HAP-1 (cell line): ENCODE measurements at regions not wholly inside any gene's neighbourhood (a gene's known extent, or its start where the extent isn't known, plus 50 kb on each side); places are given as distances from the start of the nearest gene placed in this dataset.
"Not testable (repeated sequence)": the region's sequence is repeated elsewhere in the genome, so short reads cannot be mapped to it uniquely, and the experiment has no call there.

Experiments used
- DNase-seq, 2 experiments: peaks; one replicate each; pipeline ENCODE4 v3.0.0-alpha.2; 2016 to 2020; ENCODE audit warnings: low spot score in 2 of 2
- H3K27me3 ChIP-seq: fragments of 250-450 bp; sonication (Bioruptor Pico); 2 replicates; pipeline ENCODE4 v1.5.1; 2020; ENCODE audit warnings: low read depth, mild to moderate bottlenecking, moderate library complexity
- H3K36me3 ChIP-seq: fragments of 250-450 bp; sonication (Bioruptor Pico); replicated peaks from 2 replicates; pipeline ENCODE4 v1.5.1; 2020; ENCODE audit warnings: mild to moderate bottlenecking
- H3K4me1 ChIP-seq: fragments of 250-450 bp; sonication (Bioruptor Pico); 2 replicates; pipeline ENCODE4 v1.5.1; 2020; ENCODE audit warnings: mild to moderate bottlenecking
- H3K4me3 ChIP-seq: fragments of 250-450 bp; sonication (Bioruptor Pico); 2 replicates; pipeline ENCODE4 v1.5.1; 2020; ENCODE audit warnings: mild to moderate bottlenecking, moderate library complexity
- H3K9me3 ChIP-seq: fragments of 250-450 bp; sonication (Bioruptor Pico); 2 replicates; pipeline ENCODE4 v1.5.1; 2020; ENCODE audit warnings: mild to moderate bottlenecking, moderate library complexity
- in situ Hi-C: fragments of 300-500 bp; cut with MboI; formaldehyde crosslinking; loops from 3 replicates; pipeline ENCODE4 v1.14.3; 2020; ENCODE audit warnings: low sequenced_read_pairs, inconsistent platforms, mixed read lengths

DNA sequence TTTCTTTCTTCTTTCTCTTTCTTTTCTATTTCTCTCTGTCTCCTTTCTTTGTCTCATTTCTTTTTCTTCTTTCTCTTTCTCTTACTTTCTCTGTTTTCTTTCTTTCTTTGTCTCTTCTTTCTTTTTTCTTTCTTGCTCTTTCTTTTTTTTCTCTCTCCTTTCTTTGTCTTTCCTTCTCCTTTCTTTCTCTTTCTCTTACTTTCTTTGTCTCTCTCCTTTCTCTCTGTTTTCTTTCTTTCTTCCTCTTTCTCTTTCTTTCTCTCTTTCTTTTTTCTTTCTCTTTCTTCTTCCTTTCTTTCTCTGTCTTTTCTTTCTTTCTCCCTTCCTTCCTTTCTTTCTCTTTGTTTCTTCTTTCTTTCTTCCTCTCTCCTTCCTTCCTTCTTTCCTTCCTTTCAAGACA lies 184.8 kb downstream of the CRLF2 start:
- H3K27me3 ChIP-seq, result no peaks in the 10 kb centered on the region
- H3K4me3 ChIP-seq, result no peak overlapping the region
- no peaks in the 10 kb centered on the region for H3K4me1 ChIP-seq
- in situ Hi-C loops, result no loop called here
- no peaks in the 10 kb centered on the region for H3K9me3 ChIP-seq
- DNase-seq, result no peak
- no peaks in the 10 kb centered on the region for H3K36me3 ChIP-seq

DNA sequence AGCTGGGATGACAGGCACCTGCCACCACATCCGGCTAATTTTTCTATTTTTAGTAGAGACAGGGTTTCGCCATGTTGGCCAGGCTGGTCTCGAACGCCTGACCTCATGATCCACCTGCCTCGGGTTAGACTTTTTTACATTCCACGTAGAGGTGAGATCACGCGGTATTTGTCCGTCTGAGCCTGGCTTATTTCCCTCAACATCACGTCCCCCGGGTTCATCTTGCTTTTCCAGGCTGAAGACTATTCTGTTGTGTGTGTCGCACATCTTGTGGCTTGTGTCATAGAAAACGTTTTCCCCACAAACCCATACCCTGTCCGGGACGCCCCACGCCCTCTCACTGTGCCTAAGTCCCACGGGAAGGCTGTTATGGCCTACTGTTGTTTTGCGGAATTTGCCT lies 185.3 kb downstream of the CRLF2 start:
- no peaks in the 10 kb centered on the region for H3K36me3 ChIP-seq
- H3K27me3 ChIP-seq, result no peaks in the 10 kb centered on the region
- in situ Hi-C loops, result no loop called here
- H3K4me3 ChIP-seq, result no peak overlapping the region
- no peak for DNase-seq
- H3K4me1 ChIP-seq, result no peaks in the 10 kb centered on the region
- H3K9me3 ChIP-seq, result no peaks in the 10 kb centered on the region; the same call in 1 of the 2 replicates

DNA sequence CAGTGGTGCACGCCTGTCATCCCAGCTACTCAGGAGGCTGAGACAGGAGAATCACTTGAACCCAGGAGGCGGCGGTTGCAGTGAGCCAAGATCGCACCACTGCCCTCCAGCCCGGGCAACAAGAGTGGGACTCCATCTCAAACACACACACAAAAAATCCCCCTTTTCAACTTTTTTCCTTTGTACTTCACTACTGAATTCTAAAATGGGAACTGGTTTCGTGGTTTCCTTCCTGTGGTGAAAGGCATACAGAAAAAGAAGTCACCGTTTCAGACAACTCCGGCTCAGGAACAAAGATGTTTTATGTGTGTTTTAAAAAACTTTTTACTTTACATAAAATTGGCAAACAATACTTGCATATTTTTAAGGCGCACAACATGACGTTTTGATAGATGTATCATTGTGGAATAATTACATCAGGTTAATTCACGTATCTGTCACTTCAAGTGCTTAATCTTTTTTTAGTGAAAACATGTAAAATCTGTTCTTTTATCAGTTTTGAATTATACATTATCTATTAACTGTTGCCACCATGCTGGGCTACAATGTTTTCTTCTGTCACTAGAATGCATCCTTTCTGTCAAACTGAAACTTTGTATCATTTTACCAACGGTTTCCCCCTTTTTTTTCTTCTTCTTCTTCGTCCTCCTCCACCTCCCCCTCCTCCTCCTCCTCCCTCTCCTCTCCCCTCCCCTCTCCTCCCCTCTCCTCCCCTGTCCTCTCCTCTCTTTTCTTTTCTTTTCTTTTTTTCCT lies 186.0 kb downstream of the CRLF2 start:
- DNase-seq, result no peak
- Histone ChIP-seq H3K9me3 (no peaks in the 10 kb centered on the region; the same call in 1 of the 2 replicates), H3K36me3 (no peaks in the 10 kb centered on the region), H3K4me1 (no peaks in the 10 kb centered on the region), H3K27me3 (no peaks in the 10 kb centered on the region), H3K4me3 (no peak overlapping the region)
- in situ Hi-C loops, result no loop called here

DNA sequence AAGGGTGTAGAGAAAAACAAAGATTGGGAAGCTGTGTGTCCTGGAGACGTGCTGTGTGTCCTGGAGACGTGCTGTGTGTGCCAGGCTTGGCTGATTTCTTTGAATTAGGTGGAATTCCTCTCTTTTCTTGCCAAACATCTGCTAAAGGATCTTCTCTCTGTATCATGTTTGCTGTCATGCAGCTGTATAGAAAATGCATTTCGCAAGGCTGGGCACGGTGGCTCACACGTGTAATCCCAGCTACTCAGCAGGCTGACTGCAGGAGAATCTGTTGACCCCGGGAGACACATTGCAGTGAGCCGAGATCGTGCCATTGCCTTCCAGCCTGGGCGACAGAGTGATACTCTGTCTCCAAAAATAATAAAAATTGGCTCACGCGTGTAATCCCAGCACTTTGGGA lies 187.0 kb downstream of the CRLF2 start:
- no peaks in the 10 kb centered on the region for H3K27me3 ChIP-seq
- H3K36me3 ChIP-seq, result no peaks in the 10 kb centered on the region
- no peaks in the 10 kb centered on the region for H3K4me1 ChIP-seq
- no peak overlapping the region for H3K4me3 ChIP-seq
- no peak for DNase-seq
- in situ Hi-C loops, result no loop called here
- H3K9me3 ChIP-seq, result no peaks in the 10 kb centered on the region; the same call in 1 of the 2 replicates

DNA sequence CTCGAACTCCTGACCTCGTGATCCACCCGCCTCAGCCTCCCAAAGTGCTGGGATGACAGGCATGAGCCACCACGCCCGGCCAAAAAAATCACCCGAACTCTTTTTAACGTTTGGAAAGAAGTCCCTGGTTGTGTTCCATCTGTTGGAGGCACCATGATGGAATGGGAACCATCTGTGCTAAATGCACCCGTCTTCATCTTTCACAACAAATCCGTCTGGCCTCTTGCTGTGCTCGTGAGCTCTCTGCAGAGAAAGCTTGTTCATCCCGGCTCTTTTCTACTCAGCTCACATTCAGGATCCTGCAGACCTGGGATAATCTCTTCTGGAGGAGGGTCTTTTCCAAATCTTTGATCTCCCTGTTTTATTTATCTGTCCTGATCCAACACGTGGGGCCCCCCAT lies 188.8 kb downstream of the CRLF2 start:
- Histone ChIP-seq H3K27me3 (no peaks in the 10 kb centered on the region), H3K4me3 (no peak overlapping the region), H3K4me1 (no peaks in the 10 kb centered on the region), H3K36me3 (no peaks in the 10 kb centered on the region), H3K9me3 (no peaks in the 10 kb centered on the region; the same call in 1 of the 2 replicates)
- in situ Hi-C loops, result no loop called here
- DNase-seq, result no peak

DNA sequence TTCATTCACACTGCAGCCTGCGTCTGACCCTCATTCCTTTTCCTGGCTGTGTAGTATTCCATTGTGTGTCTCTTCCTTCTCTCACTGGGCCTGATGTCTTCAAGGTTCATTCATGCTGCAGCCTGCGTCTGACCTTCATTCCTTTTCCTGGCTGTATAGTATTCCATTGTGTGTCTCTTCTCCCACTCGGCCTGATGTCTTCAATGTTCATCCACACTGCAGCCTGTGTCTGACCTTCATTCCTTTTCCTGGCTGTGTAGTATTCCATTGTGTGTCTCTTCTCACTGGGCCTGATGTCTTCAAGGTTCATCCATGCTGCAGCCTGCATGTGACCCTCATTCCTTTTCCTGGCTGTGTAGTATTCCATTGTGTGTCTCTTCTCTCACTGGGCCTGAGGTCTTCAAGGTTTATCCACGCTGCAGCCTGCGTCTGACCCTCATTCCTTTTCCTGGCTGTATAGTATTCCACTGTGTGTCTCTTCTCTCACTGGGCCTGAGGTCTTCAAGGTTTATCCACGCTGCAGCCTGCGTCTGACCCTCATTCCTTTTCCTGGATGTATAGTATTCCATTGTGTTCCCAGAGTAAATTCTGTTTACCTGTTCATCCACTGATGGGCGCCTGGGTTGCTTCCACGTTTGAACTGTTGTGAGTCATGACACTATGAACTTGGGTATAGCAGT lies 191.0 kb downstream of the CRLF2 start:
- H3K36me3 ChIP-seq, H3K4me3 ChIP-seq, DNase-seq, H3K4me1 ChIP-seq, H3K9me3 ChIP-seq, in situ Hi-C loops, H3K27me3 ChIP-seq: not testable (repeated sequence)

DNA sequence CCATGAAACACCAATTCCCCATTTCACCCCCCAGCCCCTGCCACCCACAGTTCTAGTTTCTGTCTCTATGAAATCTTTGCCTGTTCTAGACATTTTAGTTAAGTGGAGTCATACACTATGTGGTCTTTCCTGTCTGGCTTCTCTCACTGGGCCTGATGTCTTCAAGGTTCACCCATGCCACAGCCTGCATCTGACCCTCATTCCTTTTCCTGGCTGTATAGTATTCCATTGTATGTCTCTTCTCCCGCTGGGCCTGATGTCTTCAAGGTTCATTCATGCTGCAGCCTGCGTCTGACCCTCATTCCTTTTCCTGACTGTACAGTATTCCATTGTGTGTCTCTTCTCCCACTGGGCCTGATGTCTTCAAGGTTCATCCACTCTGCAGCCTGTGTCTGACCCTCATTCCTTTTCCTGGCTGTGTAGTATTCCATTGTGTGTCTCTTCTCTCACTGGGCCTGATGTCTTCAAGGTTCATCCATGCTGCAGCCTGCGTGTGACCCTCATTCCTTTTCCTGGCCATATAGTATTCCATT lies 191.7 kb downstream of the CRLF2 start:
- in situ Hi-C loops, result no loop called here
- no peaks in the 10 kb centered on the region for H3K4me1 ChIP-seq
- H3K9me3 ChIP-seq, result no peaks in the 10 kb centered on the region; the same call in 1 of the 2 replicates
- H3K4me3 ChIP-seq, result no peak overlapping the region
- H3K36me3 ChIP-seq, result no peaks in the 10 kb centered on the region
- no peaks in the 10 kb centered on the region for H3K27me3 ChIP-seq
- DNase-seq, result no peak

DNA sequence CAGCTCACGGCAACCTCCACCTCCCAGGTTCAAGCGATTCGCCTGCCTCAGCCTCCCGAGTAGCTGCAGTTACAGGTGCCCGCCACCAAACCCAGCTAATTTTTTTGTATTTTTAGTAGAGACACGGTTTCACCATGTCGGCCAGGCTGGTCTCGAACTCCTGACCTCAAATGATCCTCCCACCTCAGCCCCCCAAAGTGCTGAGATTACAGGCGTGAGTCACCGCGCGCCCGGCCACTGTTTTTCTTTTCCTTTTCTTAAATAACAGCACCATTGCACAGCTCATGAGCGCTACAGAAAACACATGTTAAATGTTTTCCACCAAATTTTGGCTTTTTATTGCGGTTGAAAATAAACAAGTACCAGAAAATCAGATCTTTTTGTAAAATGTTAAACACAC lies 195.5 kb downstream of the CRLF2 start:
- H3K9me3 ChIP-seq, H3K27me3 ChIP-seq, H3K4me1 ChIP-seq, H3K36me3 ChIP-seq, H3K4me3 ChIP-seq, in situ Hi-C loops, DNase-seq: not testable (repeated sequence)

DNA sequence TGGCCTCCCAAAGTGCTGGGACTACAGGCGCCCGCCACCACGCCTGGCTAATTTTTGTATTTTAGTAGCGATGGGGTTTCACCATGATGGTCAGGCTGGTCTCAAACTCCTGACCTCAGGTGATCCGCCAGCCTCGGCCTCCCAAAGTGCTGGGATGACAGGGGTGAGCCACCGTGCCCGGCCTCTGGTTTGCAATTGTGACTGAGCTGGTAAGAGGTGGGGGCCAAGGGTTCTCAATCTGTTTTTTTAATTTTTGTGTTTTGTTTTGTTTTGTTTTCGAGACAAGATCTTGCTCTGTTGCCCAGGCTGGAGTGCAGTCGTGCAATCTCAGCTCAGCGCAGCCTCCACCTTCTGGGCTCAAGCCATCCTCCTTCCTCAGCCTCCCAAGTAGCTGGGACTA lies 196.2 kb downstream of the CRLF2 start:
- H3K36me3 ChIP-seq, in situ Hi-C loops, H3K27me3 ChIP-seq, DNase-seq, H3K4me1 ChIP-seq, H3K9me3 ChIP-seq, H3K4me3 ChIP-seq: not testable (repeated sequence)

DNA sequence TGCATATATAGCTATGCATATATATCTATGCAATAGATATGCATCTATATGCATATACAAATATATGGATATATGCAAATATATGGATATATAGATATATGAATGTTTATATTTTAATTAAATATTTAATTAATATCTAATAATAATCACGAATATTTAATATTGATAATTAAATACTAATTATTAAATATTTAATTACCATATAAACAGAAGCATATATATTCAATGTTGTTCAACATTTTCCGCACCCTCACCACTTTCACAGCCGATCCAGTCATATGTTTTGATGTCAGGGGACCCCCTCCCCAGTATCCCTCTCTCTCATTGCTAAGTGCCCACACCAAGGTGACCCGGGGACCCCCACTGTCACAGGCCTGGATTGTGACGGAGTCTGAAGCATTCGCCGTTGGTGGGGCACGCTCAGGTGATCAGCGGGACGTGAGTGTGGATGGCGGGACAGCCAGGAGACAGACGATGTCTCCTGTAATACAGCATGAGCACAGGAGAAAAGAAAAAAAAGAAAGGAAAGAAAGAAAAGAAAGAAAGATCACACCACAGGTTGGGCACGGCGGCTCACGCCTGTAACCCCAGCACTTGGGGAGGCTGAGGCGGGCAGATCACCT lies 199.7 kb downstream of the CRLF2 start:
- in situ Hi-C loops, result no loop called here
- DNase-seq, result peak in 1 of 2 experiments; percentile 9

DNA sequence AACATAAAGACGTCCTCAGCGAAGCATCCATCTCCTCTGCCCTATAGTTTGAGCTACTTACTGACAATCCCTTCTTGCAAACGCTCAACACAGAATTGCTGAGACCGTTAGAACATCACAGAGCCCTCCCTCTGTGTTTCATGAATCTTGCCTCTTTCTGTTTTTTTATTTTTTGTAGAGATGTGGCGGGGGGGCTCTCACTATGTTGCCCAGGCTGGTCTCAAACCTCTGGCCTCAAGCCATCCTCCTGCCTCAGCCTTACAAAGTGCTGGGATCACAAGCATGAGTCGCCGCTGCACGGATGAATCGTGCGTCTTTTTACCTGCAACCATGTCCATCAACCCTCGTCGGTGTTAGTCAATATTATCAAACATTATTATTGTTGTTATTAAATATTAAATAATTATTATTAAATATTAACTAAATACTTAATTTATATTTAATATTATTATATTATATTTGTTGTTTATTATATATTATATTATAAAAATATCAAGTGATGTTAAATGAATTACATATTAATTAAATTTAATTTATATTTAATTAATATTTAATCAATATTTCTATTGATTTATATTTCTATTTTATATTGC lies 200.7 kb downstream of the CRLF2 start:
- Histone ChIP-seq H3K4me1 (no peaks in the 10 kb centered on the region), H3K36me3 (no peaks in the 10 kb centered on the region), H3K9me3 (no peaks in the 10 kb centered on the region), H3K27me3 (no peaks in the 10 kb centered on the region), H3K4me3 (no peak overlapping the region)
- in situ Hi-C loops, result no loop called here
- DNase-seq, result no peak

More for the DNA sequence above, 199.7 kb downstream of the CRLF2 start:
- H3K4me3 ChIP-seq, result no peak overlapping the region
- H3K4me1 ChIP-seq, result no peaks in the 10 kb centered on the region
- H3K27me3 ChIP-seq, result no peaks in the 10 kb centered on the region
- no peaks in the 10 kb centered on the region for H3K9me3 ChIP-seq
- H3K36me3 ChIP-seq, result no peaks in the 10 kb centered on the region

DNA sequence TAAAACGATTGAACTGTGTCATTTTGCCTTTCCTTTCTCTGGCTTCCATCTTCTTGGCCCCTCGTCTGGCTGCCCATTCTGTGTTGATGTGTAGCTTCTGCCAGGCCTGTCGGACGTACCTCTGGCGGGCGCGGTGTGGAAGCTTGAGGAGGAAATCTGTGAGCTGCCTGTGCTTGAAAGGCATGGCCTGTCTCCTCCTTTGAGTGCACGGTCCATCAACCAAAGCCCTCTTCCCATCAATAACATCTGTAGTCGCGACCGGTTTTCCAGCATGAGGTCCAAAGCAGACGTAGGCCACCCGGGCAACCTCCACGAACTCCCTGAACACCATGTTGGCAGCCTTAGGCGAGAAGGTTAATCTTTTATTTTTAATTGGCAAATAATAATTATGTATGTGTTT lies 202.7 kb downstream of the CRLF2 start:
- no peaks in the 10 kb centered on the region for H3K27me3 ChIP-seq
- in situ Hi-C loops, result no loop called here

DNA sequence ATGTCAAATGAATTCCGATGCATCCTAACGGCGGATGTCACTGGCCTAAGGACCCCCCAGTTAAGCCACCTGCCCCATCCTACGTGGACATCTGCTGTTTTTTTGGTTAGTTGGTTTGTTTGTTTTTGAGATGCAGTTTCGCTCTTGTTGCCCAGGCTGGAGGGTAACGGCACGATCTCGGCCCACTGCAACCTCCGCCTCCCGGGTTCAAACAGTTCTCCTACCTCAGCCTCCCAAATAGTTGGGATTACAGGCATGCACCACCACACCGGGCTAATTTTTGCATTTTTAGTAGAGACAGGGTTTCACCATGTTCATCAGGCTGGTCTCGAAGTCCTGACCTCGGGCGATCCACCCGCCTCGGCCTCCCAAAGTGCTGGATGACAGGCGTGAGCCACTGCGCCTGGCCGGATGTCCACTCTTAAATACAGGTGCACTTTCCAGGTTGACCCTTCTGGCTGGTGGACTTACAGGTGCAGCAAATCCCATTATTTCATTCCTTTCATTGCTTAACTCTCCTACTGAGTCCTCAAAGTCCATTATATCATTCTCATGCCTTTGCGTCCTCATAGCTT lies 206.2 kb downstream of the CRLF2 start:
- H3K9me3 ChIP-seq, result no peaks in the 10 kb centered on the region
- no peak overlapping the region for H3K4me3 ChIP-seq
- in situ Hi-C loops, result no loop called here
- H3K4me1 ChIP-seq, result no peaks in the 10 kb centered on the region
- no peaks in the 10 kb centered on the region for H3K36me3 ChIP-seq
- no peaks in the 10 kb centered on the region for H3K27me3 ChIP-seq
- DNase-seq, result no peak

More for the DNA sequence above, 202.7 kb downstream of the CRLF2 start:
- Histone ChIP-seq H3K9me3 (no peaks in the 10 kb centered on the region), H3K4me1 (no peaks in the 10 kb centered on the region), H3K36me3 (no peaks in the 10 kb centered on the region), H3K4me3 (no peak overlapping the region)
- DNase-seq, result no peak
